SK-N-SH (cell line): ENCODE measurements at regions not wholly inside any gene's neighbourhood (a gene's known extent, or its start where the extent isn't known, plus 50 kb on each side); places are given as distances from the start of the nearest gene placed in this dataset.

Experiments
- CTCF ChIA-PET: fragments of 300-600, 350-600 bp; formaldehyde crosslinking; extraction: SDS; loops from one replicate; lab custom pipeline; 2021; lab: Yijun Ruan, JAX
- POLR2A ChIA-PET: fragments of 350-600 bp; sonication (Branson Sonifier 250); formaldehyde crosslinking; extraction: SDS; loops from one replicate; lab custom pipeline; 2020; ENCODE audit warnings: antibody characterized with exemption, inconsistent platforms; lab: Yijun Ruan, JAX
- DNase-seq: peaks from one replicate; pipeline ENCODE4 v3.0.0; 2012
- H2AFZ ChIP-seq: fragments of 200-600 bp; sonication (generic); 2 replicates; pipeline ENCODE4 v1.8.1; 2016; ENCODE audit warnings: antibody characterized with exemption, mild to moderate bottlenecking, low read depth
- H3F3A ChIP-seq: fragments of 200-600 bp; sonication (generic); replicated peaks from 2 replicates; pipeline ENCODE3; 2016; ENCODE audit warnings: antibody characterized with exemption, mild to moderate bottlenecking; ENCODE audit not compliant: insufficient read depth
- H3K27ac ChIP-seq, 2 experiments: fragments of 200-500 bp in 1 of 2; fragments of 200-600 bp in 1 of 2; sonication (Bioruptor generic) in 1 of 2; sonication (generic), shearing (Covaris generic) in 1 of 2; 2 replicates each; pipeline versions ENCODE4 v1.5.1 to v1.6.1; 2014 to 2016; ENCODE audit warnings: low read depth in 2 of 2, inconsistent platforms in 1 of 2, low read length in 1 of 2, mild to moderate bottlenecking in 1 of 2, mixed read lengths in 1 of 2
- H3K27me3 ChIP-seq: fragments of 200-600 bp; sonication (generic), shearing (Covaris generic); 2 replicates; pipeline ENCODE4 v1.6.1; 2016; ENCODE audit warnings: mixed run types; ENCODE audit not compliant: insufficient read depth
- H3K36me3 ChIP-seq, 2 experiments: fragments of 200-500 bp in 1 of 2; fragments of 200-600 bp in 1 of 2; sonication (Bioruptor generic) in 1 of 2; sonication (generic) in 1 of 2; replicated peaks in 1 of 2; 2 replicates each; pipeline versions ENCODE3 to v1.5.1; 2014 to 2016; ENCODE audit warnings: low read length in 1 of 2, mild to moderate bottlenecking in 1 of 2; ENCODE audit not compliant: insufficient read depth in 2 of 2, control insufficient read depth in 1 of 2
- H3K4me1 ChIP-seq, 2 experiments: fragments of 200-500 bp in 1 of 2; fragments of 200-600 bp in 1 of 2; sonication (Bioruptor generic) in 1 of 2; sonication (generic), shearing (Covaris generic) in 1 of 2; 2 replicates each; pipeline versions ENCODE4 v1.5.1 to v1.6.1; 2014 to 2016; ENCODE audit warnings: low read depth in 1 of 2, low read length in 1 of 2, mixed run types in 1 of 2; ENCODE audit not compliant: insufficient read depth in 2 of 2, control insufficient read depth in 1 of 2
- H3K4me2 ChIP-seq: fragments of 200-600 bp; sonication (generic), shearing (Covaris generic); 2 replicates; pipeline ENCODE4 v1.6.1; 2017; ENCODE audit warnings: mixed run types
- H3K4me3 ChIP-seq, 2 experiments: fragments of 200-500 bp in 1 of 2; fragments of 200-600 bp in 1 of 2; sonication (Bioruptor generic) in 1 of 2; sonication (generic), shearing (Covaris generic) in 1 of 2; 2 replicates each; pipeline versions ENCODE4 v1.5.1 to v1.8.1; 2014 to 2016; ENCODE audit warnings: low read depth in 2 of 2, inconsistent platforms in 1 of 2, low read length in 1 of 2, mild to moderate bottlenecking in 1 of 2, mixed read lengths in 1 of 2, moderate library complexity in 1 of 2
- H3K79me2 ChIP-seq: fragments of 200-600 bp; sonication (generic); 2 replicates; pipeline ENCODE4 v1.8.1; 2017; ENCODE audit warnings: mild to moderate bottlenecking; ENCODE audit not compliant: insufficient read depth
- H3K9ac ChIP-seq: fragments of 200-600 bp; sonication (generic); 2 replicates; pipeline ENCODE4 v1.6.1; 2017; ENCODE audit warnings: mixed run types
- H3K9me2 ChIP-seq: fragments of 200-600 bp; sonication (generic); 2 replicates; pipeline ENCODE4 v1.6.1; 2017; ENCODE audit warnings: mixed run types
- H3K9me3 ChIP-seq: fragments of 200-600 bp; sonication (generic); 2 replicates; pipeline ENCODE4 v1.6.1; 2017; ENCODE audit warnings: mixed run types, mild to moderate bottlenecking, moderate library complexity
- H4K20me1 ChIP-seq: fragments of 200-600 bp; sonication (generic); 2 replicates; pipeline ENCODE4 v1.6.1; 2017; ENCODE audit warnings: mild to moderate bottlenecking, mixed run types; ENCODE audit not compliant: insufficient read depth
- CHD2 ChIP-seq: fragments of 150-350 bp; IDR thresholded peaks from 2 replicates; pipeline ENCODE4 v1.6.1; 2018; ENCODE audit warnings: low read length; ENCODE audit not compliant: partially characterized antibody
- ELF1 ChIP-seq: IDR thresholded peaks from 2 replicates; pipeline ENCODE4 v1.4.0; 2012
- EP300 ChIP-seq, 2 experiments: IDR thresholded peaks; 2 replicates each; pipeline versions ENCODE4 v1.4.0 to v1.6.1; 2012; ENCODE audit warnings: borderline replicate concordance in 1 of 2, low read depth in 1 of 2, low read length in 1 of 2
- EZH2phosphoT487 ChIP-seq: fragments of 200-600 bp; sonication (generic); IDR thresholded peaks from 2 replicates; pipeline ENCODE4 v1.6.1; 2017; ENCODE audit warnings: low read depth, mixed run types, mild to moderate bottlenecking, antibody characterized with exemption, moderate library complexity, borderline replicate concordance
- FOXJ3 ChIP-seq: sonication (generic); formaldehyde crosslinking; IDR thresholded peaks from 2 replicates; pipeline ENCODE4 v1.5.1; 2020; ENCODE audit warnings: mild to moderate bottlenecking, missing genetic modification reagents
- FOXM1 ChIP-seq: IDR thresholded peaks from 2 replicates; pipeline ENCODE4 v1.4.0; 2012; ENCODE audit warnings: low read depth, mild to moderate bottlenecking
- MXI1 ChIP-seq: IDR thresholded peaks from 2 replicates; pipeline ENCODE4 v1.6.1; 2012; ENCODE audit warnings: mild to moderate bottlenecking, low read depth, low read length, improper control_type of control experiment
- POLR2AphosphoS5 ChIP-seq: IDR thresholded peaks from 2 replicates; pipeline ENCODE4 v1.6.1; 2012; ENCODE audit warnings: low read depth, low read length
- RCOR1 ChIP-seq: fragments of 150-350 bp; IDR thresholded peaks from 2 replicates; pipeline ENCODE4 v1.6.1; 2017; ENCODE audit warnings: antibody characterized with exemption, low read length
- SMC3 ChIP-seq: IDR thresholded peaks from 2 replicates; pipeline ENCODE4 v1.6.1; 2012; ENCODE audit warnings: low read depth, low read length, improper control_type of control experiment
- TAF1 ChIP-seq: IDR thresholded peaks from 2 replicates; pipeline ENCODE4 v1.6.1; 2012; ENCODE audit warnings: low read depth, mild to moderate bottlenecking, low read length, moderate library complexity, borderline replicate concordance
- TCF12 ChIP-seq: IDR thresholded peaks from 2 replicates; pipeline ENCODE4 v1.4.0; 2012
- TEAD4 ChIP-seq: IDR thresholded peaks from 2 replicates; pipeline ENCODE4 v1.4.0; 2012; ENCODE audit warnings: mild to moderate bottlenecking, borderline replicate concordance; ENCODE audit not compliant: insufficient read depth
- YY1 ChIP-seq: IDR thresholded peaks from 2 replicates; pipeline ENCODE4 v1.4.0; 2012; ENCODE audit warnings: low read depth, mild to moderate bottlenecking
- WGBS: methylation state at CpG from one replicate; pipeline ENCODE4 v1.1.6; 2017; ENCODE audit warnings: low lambda C conversion rate; 5-methylcytosine and 5-hydroxymethylcytosine counted together
- TF ChIP-seq, protein P1 (sequence below): fragments of 150-350 bp; IDR thresholded peaks from 2 replicates; pipeline ENCODE4 v1.6.1; 2016; ENCODE audit warnings: mild to moderate bottlenecking, low read depth, low read length
- TF ChIP-seq, protein P2 (sequence below): IDR thresholded peaks from 2 replicates; pipeline ENCODE4 v1.4.0; 2012; ENCODE audit warnings: low read depth
- TF ChIP-seq, protein P3 (sequence below): IDR thresholded peaks from 2 replicates; pipeline ENCODE4 v1.6.1; 2012; ENCODE audit warnings: mild to moderate bottlenecking, low read depth, low read length, moderate library complexity
- TF ChIP-seq, protein P4 (sequence below): IDR thresholded peaks from 2 replicates; pipeline ENCODE4 v1.4.0; 2012; ENCODE audit warnings: low read depth, borderline replicate concordance

DNA sequence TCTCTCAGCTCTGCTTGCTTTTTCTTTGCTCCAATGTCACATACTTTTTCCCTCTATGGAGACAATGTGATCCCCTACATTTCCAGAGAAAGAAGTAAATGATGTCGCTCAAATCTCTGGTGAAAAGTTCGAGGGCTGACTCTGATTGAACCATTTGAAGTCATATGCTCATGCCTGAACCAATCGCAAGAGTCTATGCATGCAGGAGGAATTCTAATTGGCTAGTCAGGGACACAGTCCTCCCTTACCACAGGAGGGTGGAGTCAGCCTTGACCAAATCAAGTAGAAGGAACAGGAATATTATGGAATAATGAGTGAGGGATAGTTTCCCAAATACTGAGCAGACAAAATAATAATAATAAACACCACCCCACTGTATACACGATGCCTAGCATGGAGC, 96.8 kb downstream of the PRLHR start:
- Histone ChIP-seq H3F3A (no peaks in the 10 kb centered on the region), H3K27me3 (no peaks in the 10 kb centered on the region), H3K36me3 (no peaks in the 10 kb centered on the region), H3K9me2 (no peaks in the 10 kb centered on the region), H3K4me2 (no peak overlapping the region), H3K9me3 (no peaks in the 10 kb centered on the region), H3K4me3 (no peak overlapping the region), H3K4me1 (peaks cover 0 to 3% of the 10 kb centered on the region in 2 experiments; a peak in 1 of 4 replicates), H3K79me2 (no peaks in the 10 kb centered on the region), H3K9ac (no peak overlapping the region), H3K27ac (no peak overlapping the region), H4K20me1 (no peaks in the 10 kb centered on the region), H2AFZ (no peak overlapping the region)
- ChIA-PET POLR2A (no interaction called here), CTCF (no interaction called here)
- no peak for DNase-seq
- TF ChIP-seq, protein P1, sequence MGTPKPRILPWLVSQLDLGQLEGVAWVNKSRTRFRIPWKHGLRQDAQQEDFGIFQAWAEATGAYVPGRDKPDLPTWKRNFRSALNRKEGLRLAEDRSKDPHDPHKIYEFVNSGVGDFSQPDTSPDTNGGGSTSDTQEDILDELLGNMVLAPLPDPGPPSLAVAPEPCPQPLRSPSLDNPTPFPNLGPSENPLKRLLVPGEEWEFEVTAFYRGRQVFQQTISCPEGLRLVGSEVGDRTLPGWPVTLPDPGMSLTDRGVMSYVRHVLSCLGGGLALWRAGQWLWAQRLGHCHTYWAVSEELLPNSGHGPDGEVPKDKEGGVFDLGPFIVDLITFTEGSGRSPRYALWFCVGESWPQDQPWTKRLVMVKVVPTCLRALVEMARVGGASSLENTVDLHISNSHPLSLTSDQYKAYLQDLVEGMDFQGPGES: no peak
- TF ChIP-seq TCF12 (no peak), EP300 (IDR thresholded peaks at IDR 0.05; ENCODE audit: borderline replicate concordance in 1 of 2, low read depth in 1 of 2, low read length in 1 of 2) (no peak), CHD2 (no peak), ELF1 (no peak), RCOR1 (no peak), EZH2phosphoT487 (no peak)
- TF ChIP-seq, protein P2, sequence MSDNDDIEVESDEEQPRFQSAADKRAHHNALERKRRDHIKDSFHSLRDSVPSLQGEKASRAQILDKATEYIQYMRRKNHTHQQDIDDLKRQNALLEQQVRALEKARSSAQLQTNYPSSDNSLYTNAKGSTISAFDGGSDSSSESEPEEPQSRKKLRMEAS: no peak
- 34% methylated on average over 4 of the region's 4 CpGs for WGBS

DNA sequence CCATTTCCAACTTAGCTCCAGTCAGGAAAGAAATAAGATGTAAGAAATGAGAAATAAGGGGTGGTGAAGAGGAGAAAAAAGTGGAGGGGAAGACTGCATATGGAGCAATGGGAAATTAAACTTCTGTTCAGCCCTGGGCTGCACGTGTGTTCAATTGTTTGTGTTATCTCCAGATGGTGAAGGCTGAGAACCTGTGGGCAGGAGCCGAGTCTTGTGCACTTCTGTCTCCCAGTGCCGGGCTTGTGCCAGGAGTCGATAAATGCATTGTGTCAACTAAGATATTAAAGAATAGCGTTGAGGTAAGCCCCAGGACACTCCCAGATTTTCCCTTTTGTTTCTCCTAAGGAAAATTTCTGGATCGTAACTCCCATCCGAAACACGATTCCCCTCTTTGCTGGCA, 98.2 kb downstream of the PRLHR start:
- no peaks in the 10 kb centered on the region for H3F3A ChIP-seq
- POLR2A ChIA-PET: no interaction called here
- no peak overlapping the region for H3K27ac ChIP-seq
- no peaks in the 10 kb centered on the region for H4K20me1 ChIP-seq
- DNase-seq: no peak
- no peak overlapping the region for H3K4me3 ChIP-seq
- H3K4me2 ChIP-seq: no peak overlapping the region
- CTCF ChIA-PET: no interaction called here
- H3K9me2 ChIP-seq: no peaks in the 10 kb centered on the region
- no peak overlapping the region for H2AFZ ChIP-seq
- H3K4me1 ChIP-seq: peaks cover 0 to 3% of the 10 kb centered on the region in 2 experiments; a peak in 1 of 4 replicates
- no peaks in the 10 kb centered on the region for H3K36me3 ChIP-seq
- H3K9me3 ChIP-seq: no peaks in the 10 kb centered on the region
- no peaks in the 10 kb centered on the region for H3K27me3 ChIP-seq
- 45% methylated on average over 8 of the region's 8 CpGs for WGBS
- H3K79me2 ChIP-seq: no peaks in the 10 kb centered on the region
- H3K9ac ChIP-seq: no peak overlapping the region
- TF ChIP-seq SMC3: no peak
- TF ChIP-seq RCOR1: no peak
- TF ChIP-seq TEAD4: no peak
- TF ChIP-seq MXI1: no peak

DNA sequence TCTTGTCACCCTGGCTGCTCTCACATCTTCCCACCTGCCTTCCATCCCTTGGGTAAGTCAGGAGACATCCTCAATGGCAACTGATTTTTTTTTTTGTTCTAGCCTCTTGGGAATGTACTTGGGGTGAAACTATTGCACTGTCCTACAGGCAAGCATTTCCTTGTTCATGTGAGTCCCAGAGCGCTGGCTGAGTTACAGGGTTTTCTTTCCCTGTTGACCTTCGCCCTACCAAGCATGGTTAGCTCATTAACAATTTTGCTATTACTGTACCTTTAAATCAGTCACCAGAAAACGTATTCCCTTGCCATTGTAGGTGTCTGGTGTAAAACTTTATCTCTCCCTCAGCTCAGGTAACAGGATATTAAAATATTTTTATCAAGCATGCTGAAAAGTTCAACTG, 98.9 kb downstream of the PRLHR start:
- Histone ChIP-seq H3K36me3 (no peaks in the 10 kb centered on the region), H3K27ac (no peak overlapping the region), H4K20me1 (no peaks in the 10 kb centered on the region), H3K27me3 (no peaks in the 10 kb centered on the region), H3K4me3 (no peak overlapping the region), H3K4me2 (no peak overlapping the region), H3K9me2 (no peaks in the 10 kb centered on the region), H3K4me1 (peaks cover 0 to 3% of the 10 kb centered on the region in 2 experiments; a peak in 1 of 4 replicates), H3K9me3 (no peaks in the 10 kb centered on the region), H3K9ac (no peak overlapping the region), H2AFZ (no peak overlapping the region), H3F3A (no peaks in the 10 kb centered on the region), H3K79me2 (no peaks in the 10 kb centered on the region)
- 32% methylated on average over 3 of the region's 3 CpGs for WGBS
- ChIA-PET POLR2A (no interaction called here), CTCF (interaction anchor here (0.9 kb wide), 1 partner anchor 37 kb away, joined by 3 read pairs; no protein-coding TSS in a partner anchor)
- DNase-seq: no peak
- no peak for TF ChIP-seq TAF1
- TF ChIP-seq TEAD4: no peak
- TF ChIP-seq EP300 (IDR thresholded peaks at IDR 0.05; ENCODE audit: borderline replicate concordance in 1 of 2, low read depth in 1 of 2, low read length in 1 of 2): no peak
- no peak for TF ChIP-seq POLR2AphosphoS5
- no peak for TF ChIP-seq YY1
- TF ChIP-seq, protein P3, sequence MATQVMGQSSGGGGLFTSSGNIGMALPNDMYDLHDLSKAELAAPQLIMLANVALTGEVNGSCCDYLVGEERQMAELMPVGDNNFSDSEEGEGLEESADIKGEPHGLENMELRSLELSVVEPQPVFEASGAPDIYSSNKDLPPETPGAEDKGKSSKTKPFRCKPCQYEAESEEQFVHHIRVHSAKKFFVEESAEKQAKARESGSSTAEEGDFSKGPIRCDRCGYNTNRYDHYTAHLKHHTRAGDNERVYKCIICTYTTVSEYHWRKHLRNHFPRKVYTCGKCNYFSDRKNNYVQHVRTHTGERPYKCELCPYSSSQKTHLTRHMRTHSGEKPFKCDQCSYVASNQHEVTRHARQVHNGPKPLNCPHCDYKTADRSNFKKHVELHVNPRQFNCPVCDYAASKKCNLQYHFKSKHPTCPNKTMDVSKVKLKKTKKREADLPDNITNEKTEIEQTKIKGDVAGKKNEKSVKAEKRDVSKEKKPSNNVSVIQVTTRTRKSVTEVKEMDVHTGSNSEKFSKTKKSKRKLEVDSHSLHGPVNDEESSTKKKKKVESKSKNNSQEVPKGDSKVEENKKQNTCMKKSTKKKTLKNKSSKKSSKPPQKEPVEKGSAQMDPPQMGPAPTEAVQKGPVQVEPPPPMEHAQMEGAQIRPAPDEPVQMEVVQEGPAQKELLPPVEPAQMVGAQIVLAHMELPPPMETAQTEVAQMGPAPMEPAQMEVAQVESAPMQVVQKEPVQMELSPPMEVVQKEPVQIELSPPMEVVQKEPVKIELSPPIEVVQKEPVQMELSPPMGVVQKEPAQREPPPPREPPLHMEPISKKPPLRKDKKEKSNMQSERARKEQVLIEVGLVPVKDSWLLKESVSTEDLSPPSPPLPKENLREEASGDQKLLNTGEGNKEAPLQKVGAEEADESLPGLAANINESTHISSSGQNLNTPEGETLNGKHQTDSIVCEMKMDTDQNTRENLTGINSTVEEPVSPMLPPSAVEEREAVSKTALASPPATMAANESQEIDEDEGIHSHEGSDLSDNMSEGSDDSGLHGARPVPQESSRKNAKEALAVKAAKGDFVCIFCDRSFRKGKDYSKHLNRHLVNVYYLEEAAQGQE: no peak
- TF ChIP-seq MXI1: no peak
- no peak for TF ChIP-seq CHD2
- TF ChIP-seq FOXJ3 (CRISPR knock-in tag): no peak
- no peak for TF ChIP-seq FOXM1
- TF ChIP-seq, protein P4, sequence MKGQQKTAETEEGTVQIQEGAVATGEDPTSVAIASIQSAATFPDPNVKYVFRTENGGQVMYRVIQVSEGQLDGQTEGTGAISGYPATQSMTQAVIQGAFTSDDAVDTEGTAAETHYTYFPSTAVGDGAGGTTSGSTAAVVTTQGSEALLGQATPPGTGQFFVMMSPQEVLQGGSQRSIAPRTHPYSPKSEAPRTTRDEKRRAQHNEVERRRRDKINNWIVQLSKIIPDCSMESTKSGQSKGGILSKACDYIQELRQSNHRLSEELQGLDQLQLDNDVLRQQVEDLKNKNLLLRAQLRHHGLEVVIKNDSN: no peak
